Lower leg skin (tissue), 4 donors: ENCODE measurements at regions not wholly inside any gene's neighbourhood (a gene's known extent, or its start where the extent isn't known, plus 50 kb on each side); places are given as distances from the start of the nearest gene placed in this dataset.

Experiments used
- DNase-seq, 2 donors: peaks; one replicate each; pipeline ENCODE4 v3.0.0-alpha.2; 2019; ENCODE audit warnings: low spot score in 2 of 2
- H3K4me3 ChIP-seq: fragments of 200-600 bp; sonication (generic); 2 replicates; pipeline ENCODE4 v1.5.1; 2017; ENCODE audit warnings: mild to moderate bottlenecking, low read depth; ENCODE audit not compliant: poor library complexity, severe bottlenecking
- CTCF ChIP-seq, 3 donors: fragments of 450-650 bp; IDR thresholded peaks; one replicate each; pipeline ENCODE4 v1.5.1; 2016; ENCODE audit warnings: antibody characterized with exemption in 3 of 3, mild to moderate bottlenecking in 3 of 3, moderate library complexity in 2 of 3
- POLR2A ChIP-seq, 2 donors: fragments of 450-650 bp; IDR thresholded peaks; one replicate each; pipeline ENCODE4 v1.6.1; 2016 to 2017; ENCODE audit warnings: antibody characterized with exemption in 2 of 2, mild to moderate bottlenecking in 1 of 2, moderate library complexity in 1 of 2
- WGBS, 2 donors: methylation state at CpG; one replicate each; pipeline ENCODE4 v1.1.5; 2018; 5-methylcytosine and 5-hydroxymethylcytosine counted together
- intact Hi-C: fragments of 100-400 bp; cut with DNase I; formaldehyde crosslinking; loops from one replicate; pipeline ENCODE4 v1.15.0; 2023; ENCODE audit warnings: low total_unique reads

- WGBS, 2 donors = 60 to 78% methylated on average over 3 of the region's 3 CpGs
- TF ChIP-seq CTCF (IDR thresholded peaks at IDR 0.05) = no peak
- no peak for TF ChIP-seq POLR2A (IDR thresholded peaks at IDR 0.05)
- DNase-seq = no peak
- intact Hi-C loops = no loop called here
- H3K4me3 ChIP-seq = no peak overlapping the region
Observed at GRCh38 chrX:39665830-39666518, 431.8 kb downstream of the BCOR start.

- 53 to 73% methylated on average over 2 of the region's 2 CpGs for WGBS, 2 donors
- intact Hi-C loops = no loop called here
- no peak overlapping the region for H3K4me3 ChIP-seq
- DNase-seq = no peak
- no peak for TF ChIP-seq POLR2A (IDR thresholded peaks at IDR 0.05)
- no peak for TF ChIP-seq CTCF (IDR thresholded peaks at IDR 0.05)
Observed at GRCh38 chrX:39667191-39667590, 430.6 kb downstream of the BCOR start.

GRCh38 chrX:39667736-39668482 lies 429.8 kb downstream of the BCOR start:
- no peak overlapping the region for H3K4me3 ChIP-seq
- DNase-seq = no peak
- 79 to 98% methylated on average over 4 to 9 of the region's 9 CpGs for WGBS, 2 donors
- intact Hi-C loops = no loop called here
- TF ChIP-seq POLR2A (IDR thresholded peaks at IDR 0.05) (no peak), CTCF (IDR thresholded peaks at IDR 0.05) (no peak)

GRCh38 chrX:39669668-39670067 lies 428.1 kb downstream of the BCOR start:
- no peak for TF ChIP-seq POLR2A (IDR thresholded peaks at IDR 0.05)
- no peak for TF ChIP-seq CTCF (IDR thresholded peaks at IDR 0.05)
- 83 to 99% methylated on average over 7 of the region's 7 CpGs for WGBS, 2 donors
- no peak for DNase-seq

GRCh38 chrX:39670281-39670680 lies 427.5 kb downstream of the BCOR start:
- no peak for DNase-seq
- TF ChIP-seq CTCF (IDR thresholded peaks at IDR 0.05) (no peak), POLR2A (IDR thresholded peaks at IDR 0.05) (no peak)
- H3K4me3 ChIP-seq = no peak overlapping the region
- WGBS, 2 donors = 58 to 72% methylated on average over 5 of the region's 5 CpGs
- intact Hi-C loops = no loop called here

More at GRCh38 chrX:39669668-39670067, 428.1 kb downstream of the BCOR start:
- intact Hi-C loops = no loop called here
- H3K4me3 ChIP-seq = no peak overlapping the region
